GM12891 (cell line): ENCODE measurements at regions not wholly inside any gene's neighbourhood (a gene's known extent, or its start where the extent isn't known, plus 50 kb on each side); places are given as distances from the start of the nearest gene placed in this dataset.

Experiments used
- POLR2A ChIP-seq: IDR thresholded peaks from 2 replicates; pipeline ENCODE4 v1.6.1; 2011; ENCODE audit warnings: low read depth, low read length, control low read depth
- POLR2AphosphoS5 ChIP-seq: IDR thresholded peaks from 2 replicates; pipeline ENCODE4 v1.6.1; 2011; ENCODE audit warnings: low read depth, low read length, control low read depth
- TAF1 ChIP-seq: IDR thresholded peaks from 2 replicates; pipeline ENCODE4 v1.6.1; 2011; ENCODE audit warnings: low read depth, low read length, control low read depth

- TF ChIP-seq POLR2A (no peak), POLR2AphosphoS5 (no peak), TAF1 (no peak)
Observed at GRCh38 chr7:86931439-86931838, 128.0 kb downstream of the ELAPOR2 start.
